Trophoblast cell (in vitro differentiated cells and primary cell): ENCODE measurements at regions not wholly inside any gene's neighbourhood (a gene's known extent, or its start where the extent isn't known, plus 50 kb on each side); places are given as distances from the start of the nearest gene placed in this dataset.

Source experiments
- DNase-seq, 2 donors: peaks; one replicate each; pipeline ENCODE4 v3.0.0-alpha.2; 2016
- H2AFZ ChIP-seq: 2 replicates; pipeline ENCODE4 v1.6.1; 2013; ENCODE audit warnings: low read length, moderate library complexity, mild to moderate bottlenecking; ENCODE audit not compliant: insufficient read depth, poor library complexity
- H2AK5ac ChIP-seq: 2 replicates; pipeline ENCODE4 v1.6.1; 2013; ENCODE audit warnings: mild to moderate bottlenecking, low read length
- H2BK120ac ChIP-seq: 2 replicates; pipeline ENCODE4 v1.6.1; 2013; ENCODE audit warnings: low read length, mild to moderate bottlenecking, moderate library complexity; ENCODE audit not compliant: insufficient read depth, poor library complexity
- H2BK12ac ChIP-seq: 2 replicates; pipeline ENCODE4 v1.6.1; 2013; ENCODE audit warnings: mild to moderate bottlenecking, low read length, moderate library complexity
- H2BK5ac ChIP-seq: 2 replicates; pipeline ENCODE4 v1.6.1; 2013; ENCODE audit warnings: low read length, low read depth, moderate library complexity, mild to moderate bottlenecking; ENCODE audit not compliant: poor library complexity
- H3K14ac ChIP-seq: 2 replicates; pipeline ENCODE4 v1.6.1; 2013; ENCODE audit warnings: mild to moderate bottlenecking, low read length
- H3K18ac ChIP-seq: 2 replicates; pipeline ENCODE4 v1.6.1; 2013; ENCODE audit warnings: mild to moderate bottlenecking, low read length
- H3K23ac ChIP-seq: 2 replicates; pipeline ENCODE4 v1.6.1; 2013; ENCODE audit warnings: low read length
- H3K27ac ChIP-seq: 2 replicates; pipeline ENCODE4 v1.5.1; 2013; ENCODE audit warnings: low read depth, mild to moderate bottlenecking, inconsistent platforms, low read length, moderate library complexity
- H3K27me3 ChIP-seq: 2 replicates; pipeline ENCODE4 v1.6.1; 2013; ENCODE audit warnings: inconsistent platforms, mild to moderate bottlenecking, low read length, moderate library complexity; ENCODE audit not compliant: insufficient read depth
- H3K36me3 ChIP-seq, 2 experiments: 1 replicate in 1 of 2; 2 replicates in 1 of 2; pipeline ENCODE4 v1.6.1; 2013; ENCODE audit warnings: low read length in 2 of 2, mild to moderate bottlenecking in 2 of 2, moderate library complexity in 1 of 2; ENCODE audit not compliant: insufficient read depth in 2 of 2, control insufficient read depth in 1 of 2
- H3K4ac ChIP-seq: 2 replicates; pipeline ENCODE4 v1.6.1; 2013; ENCODE audit warnings: low read depth, mild to moderate bottlenecking, low read length, moderate library complexity
- H3K4me1 ChIP-seq, 2 experiments: 1 replicate in 1 of 2; 2 replicates in 1 of 2; pipeline ENCODE4 v1.6.1; 2013; ENCODE audit warnings: low read length in 2 of 2, mild to moderate bottlenecking in 2 of 2, moderate library complexity in 1 of 2; ENCODE audit not compliant: insufficient read depth in 2 of 2, control insufficient read depth in 1 of 2
- H3K4me2 ChIP-seq: 2 replicates; pipeline ENCODE4 v1.6.1; 2013; ENCODE audit warnings: inconsistent platforms, mild to moderate bottlenecking, low read length, moderate library complexity
- H3K4me3 ChIP-seq: 2 replicates; pipeline ENCODE4 v1.5.1; 2013; ENCODE audit warnings: mild to moderate bottlenecking, low read depth, low read length, inconsistent platforms
- H3K79me1 ChIP-seq: one replicate; pipeline ENCODE4 v1.6.1; 2013; ENCODE audit warnings: low read length
- H3K79me2 ChIP-seq: 2 replicates; pipeline ENCODE4 v1.6.1; 2013; ENCODE audit warnings: low read length, mild to moderate bottlenecking; ENCODE audit not compliant: control insufficient read depth, insufficient read depth, poor library complexity
- H3K9ac ChIP-seq: 2 replicates; pipeline ENCODE4 v1.6.1; 2013; ENCODE audit warnings: mild to moderate bottlenecking, low read length
- H3K9me3 ChIP-seq: 2 replicates; pipeline ENCODE4 v1.6.1; 2013; ENCODE audit warnings: low read depth, mild to moderate bottlenecking, control low read depth, inconsistent platforms, low read length; ENCODE audit not compliant: insufficient read depth
- H4K12ac ChIP-seq: 2 replicates; pipeline ENCODE4 v1.6.1; 2013; ENCODE audit warnings: low read depth, mild to moderate bottlenecking, low read length, moderate library complexity
- H4K8ac ChIP-seq: 2 replicates; pipeline ENCODE4 v1.6.1; 2013; ENCODE audit warnings: low read depth, mild to moderate bottlenecking, low read length, moderate library complexity
- H4K91ac ChIP-seq: one replicate; pipeline ENCODE4 v1.6.1; 2013; ENCODE audit warnings: low read depth, mild to moderate bottlenecking, low read length, moderate library complexity
- WGBS: extraction: QIAGEN DNeasy Blood & Tissue Kit; methylation state at CpG from one replicate; pipeline ENCODE4 v1.1.7; 2013; ENCODE audit warnings: missing lambda C conversion rate; ENCODE audit not compliant: insufficient read length, insufficient coverage; ENCODE audit errors: extremely low coverage; 5-methylcytosine and 5-hydroxymethylcytosine counted together

GRCh38 chr6:78611102-78611620, 256.2 kb upstream of the IRAK1BP1 start:
- H3K4me1 ChIP-seq, result no peaks in the 10 kb centered on the region
- H3K23ac ChIP-seq, result no peak overlapping the region
- H3K4me3 ChIP-seq, result no peak overlapping the region
- H4K91ac ChIP-seq, result no peak overlapping the region
- no peaks in the 10 kb centered on the region for H3K79me2 ChIP-seq
- no peaks in the 10 kb centered on the region for H3K27me3 ChIP-seq
- H2BK12ac ChIP-seq, result no peak overlapping the region
- H4K8ac ChIP-seq, result no peak overlapping the region
- H2BK120ac ChIP-seq, result no peak overlapping the region
- no CpG with 5 or more reads among the region's 7 CpGs for WGBS
- no peaks in the 10 kb centered on the region for H3K36me3 ChIP-seq
- H2AK5ac ChIP-seq, result no peak overlapping the region
- no peak overlapping the region for H3K14ac ChIP-seq
- no peak for DNase-seq
- H2BK5ac ChIP-seq, result no peak overlapping the region
- H3K79me1 ChIP-seq, result no peaks in the 10 kb centered on the region
- H3K27ac ChIP-seq, result no peak overlapping the region
- no peak overlapping the region for H3K4ac ChIP-seq
- no peak overlapping the region for H4K12ac ChIP-seq
- no peak overlapping the region for H3K4me2 ChIP-seq
- no peak overlapping the region for H2AFZ ChIP-seq
- H3K9ac ChIP-seq, result no peak overlapping the region
- no peak overlapping the region for H3K18ac ChIP-seq
- H3K9me3 ChIP-seq, result no peaks in the 10 kb centered on the region

GRCh38 chr6:78611886-78612480, 255.4 kb upstream of the IRAK1BP1 start:
- Histone ChIP-seq H3K4me2 (no peak overlapping the region), H3K27ac (no peak overlapping the region), H4K12ac (no peak overlapping the region), H3K9me3 (no peaks in the 10 kb centered on the region), H2BK12ac (no peak overlapping the region), H3K4me3 (no peak overlapping the region), H3K18ac (no peak overlapping the region), H3K4ac (no peak overlapping the region), H3K27me3 (no peaks in the 10 kb centered on the region), H3K23ac (no peak overlapping the region), H2AFZ (no peak overlapping the region), H3K4me1 (no peaks in the 10 kb centered on the region), H2BK5ac (no peak overlapping the region), H3K14ac (no peak overlapping the region), H3K9ac (no peak overlapping the region), H3K79me1 (no peaks in the 10 kb centered on the region), H4K91ac (no peak overlapping the region), H2BK120ac (no peak overlapping the region), H2AK5ac (no peak overlapping the region), H4K8ac (no peak overlapping the region), H3K36me3 (no peaks in the 10 kb centered on the region), H3K79me2 (no peaks in the 10 kb centered on the region)
- no CpG with 5 or more reads among the region's 4 CpGs for WGBS
- DNase-seq, result peak in 1 of 2 donors; percentile 43

DNA sequence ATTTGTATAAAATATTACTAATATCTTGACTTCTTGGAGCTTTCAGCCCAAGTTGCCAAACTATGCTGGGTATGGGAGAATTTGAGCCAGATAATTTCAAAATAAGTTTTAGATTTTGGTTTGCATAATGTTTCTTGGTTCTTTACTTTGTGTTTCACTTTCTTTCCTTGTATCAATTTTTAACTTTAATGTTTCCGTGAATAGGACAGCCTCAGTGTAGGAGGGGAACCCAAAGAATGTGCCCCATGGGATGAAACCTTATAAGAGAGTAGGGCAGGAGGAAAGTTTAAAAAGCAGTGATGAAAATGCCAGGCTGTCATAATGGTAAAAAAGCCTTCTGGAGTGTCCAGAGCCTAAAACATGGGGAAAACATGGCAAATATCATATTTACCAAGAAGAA, 252.4 kb upstream of the IRAK1BP1 start:
- H3K36me3 ChIP-seq, result no peaks in the 10 kb centered on the region
- no peak overlapping the region for H3K23ac ChIP-seq
- no peak overlapping the region for H3K14ac ChIP-seq
- no peak overlapping the region for H2BK12ac ChIP-seq
- H3K9me3 ChIP-seq, result no peaks in the 10 kb centered on the region
- H3K4me2 ChIP-seq, result no peak overlapping the region
- no peak overlapping the region for H4K12ac ChIP-seq
- no peak overlapping the region for H3K27ac ChIP-seq
- WGBS, result no CpG with 5 or more reads among the region's 1 CpG
- no peak overlapping the region for H2AK5ac ChIP-seq
- H3K4ac ChIP-seq, result no peak overlapping the region
- H3K4me1 ChIP-seq, result no peaks in the 10 kb centered on the region
- H3K9ac ChIP-seq, result no peak overlapping the region
- H2AFZ ChIP-seq, result no peak overlapping the region
- H3K27me3 ChIP-seq, result no peaks in the 10 kb centered on the region
- H2BK120ac ChIP-seq, result no peak overlapping the region
- H4K8ac ChIP-seq, result no peak overlapping the region
- no peak overlapping the region for H2BK5ac ChIP-seq
- no peaks in the 10 kb centered on the region for H3K79me1 ChIP-seq
- H4K91ac ChIP-seq, result no peak overlapping the region
- DNase-seq, result no peak
- H3K4me3 ChIP-seq, result no peak overlapping the region
- no peak overlapping the region for H3K18ac ChIP-seq
- no peaks in the 10 kb centered on the region for H3K79me2 ChIP-seq

GRCh38 chr6:78615430-78615904, 251.9 kb upstream of the IRAK1BP1 start:
- Histone ChIP-seq H3K27me3 (no peaks in the 10 kb centered on the region), H3K79me1 (no peaks in the 10 kb centered on the region), H3K4ac (no peak overlapping the region), H3K4me2 (no peak overlapping the region), H3K4me3 (no peak overlapping the region), H2AFZ (no peak overlapping the region), H3K36me3 (no peaks in the 10 kb centered on the region), H3K23ac (no peak overlapping the region), H2BK120ac (no peak overlapping the region), H2BK5ac (no peak overlapping the region), H2BK12ac (no peak overlapping the region), H3K9me3 (no peaks in the 10 kb centered on the region), H4K12ac (no peak overlapping the region), H3K27ac (no peak overlapping the region), H3K4me1 (no peaks in the 10 kb centered on the region), H2AK5ac (no peak overlapping the region), H3K79me2 (no peaks in the 10 kb centered on the region), H4K8ac (no peak overlapping the region), H3K14ac (no peak overlapping the region), H4K91ac (no peak overlapping the region), H3K18ac (no peak overlapping the region), H3K9ac (no peak overlapping the region)
- DNase-seq, result peak in 1 of 2 donors; percentile 11
- WGBS, result no CpG with 5 or more reads among the region's 1 CpG
